NB4 (cell line): ENCODE measurements at regions not wholly inside any gene's neighbourhood (a gene's known extent, or its start where the extent isn't known, plus 50 kb on each side); places are given as distances from the start of the nearest gene placed in this dataset.

Experiments used
- DNase-seq: peaks from one replicate; pipeline ENCODE4 v3.0.0; 2010; ENCODE audit warnings: low read depth
- H3K4me3 ChIP-seq: one replicate; pipeline ENCODE4 v1.5.1; 2011; ENCODE audit warnings: mild to moderate bottlenecking, low read depth, low read length, moderate library complexity
- CTCF ChIP-seq: IDR thresholded peaks from one replicate; pipeline ENCODE4 v1.5.1; 2012; ENCODE audit warnings: low read depth, low read length
- MAX ChIP-seq: IDR thresholded peaks from 2 replicates; pipeline ENCODE4 v1.6.1; 2011; ENCODE audit warnings: low read depth, low read length
- MYC ChIP-seq: IDR thresholded peaks from 2 replicates; pipeline ENCODE4 v1.6.1; 2011; ENCODE audit warnings: low read depth, low read length
- POLR2A ChIP-seq: IDR thresholded peaks from 2 replicates; pipeline ENCODE4 v1.6.1; 2011; ENCODE audit warnings: mild to moderate bottlenecking; ENCODE audit not compliant: insufficient read length; ENCODE audit errors: extremely low read depth

GRCh38 chr11:79627281-79627680, 186.5 kb upstream of the TENM4 start:
- no peak overlapping the region for H3K4me3 ChIP-seq
- DNase-seq, result no peak
- TF ChIP-seq CTCF, result no peak
- TF ChIP-seq MYC, result no peak
- no peak for TF ChIP-seq MAX
- TF ChIP-seq POLR2A, result no peak

GRCh38 chr11:79626135-79627075, 185.6 kb upstream of the TENM4 start:
- no peak overlapping the region for H3K4me3 ChIP-seq
- no peak for TF ChIP-seq CTCF
- no peak for TF ChIP-seq POLR2A
- no peak for TF ChIP-seq MYC
- TF ChIP-seq MAX, result no peak
- no peak for DNase-seq

GRCh38 chr11:79623375-79623774, 182.5 kb upstream of the TENM4 start:
- no peak for DNase-seq
- TF ChIP-seq MYC (no peak), POLR2A (no peak), MAX (no peak), CTCF (no peak)
- H3K4me3 ChIP-seq, result no peak overlapping the region

- TF ChIP-seq MYC (no peak), CTCF (no peak), POLR2A (no peak), MAX (no peak)
- H3K4me3 ChIP-seq, result no peak overlapping the region
- no peak for DNase-seq
Measured at GRCh38 chr11:79617561-79617960, 176.7 kb upstream of the TENM4 start.

- no peak for TF ChIP-seq CTCF
- no peak for TF ChIP-seq MYC
- no peak for TF ChIP-seq MAX
- TF ChIP-seq POLR2A, result no peak
- H3K4me3 ChIP-seq, result no peak overlapping the region
- no peak for DNase-seq
Measured at GRCh38 chr11:79616392-79616851, 175.6 kb upstream of the TENM4 start.
